ENCODE measurements at regions not wholly inside any gene's neighbourhood (a gene's known extent, or its start where the extent isn't known, plus 50 kb on each side); places are given as distances from the start of the nearest gene placed in this dataset.

- BruUV-seq (replicated peaks) = no TSS peak
- Histone ChIP-seq H3K79me2 (ENCODE audit: control insufficient read depth, insufficient read depth, low read length) (no peaks in the 10 kb centered on the region), H3K4me2 (ENCODE audit: insufficient read depth, low read length) (no peak overlapping the region), H2AFZ (ENCODE audit: low read depth, low read length) (no peak overlapping the region), H4K20me1 (replicated peaks; ENCODE audit: control insufficient read depth, extremely low read depth, insufficient read depth, low read length) (no peaks in the 10 kb centered on the region), H3K36me3 (ENCODE audit: control insufficient read depth in 2 of 2, extremely low read depth in 1 of 2, insufficient read depth in 2 of 2, low read length in 2 of 2) (no peaks in the 10 kb centered on the region), H3K4me1 (ENCODE audit: control insufficient read depth, extremely low read depth, insufficient read depth, low read length) (no peaks in the 10 kb centered on the region), H3K9me1 (replicated peaks; ENCODE audit: control insufficient read depth, extremely low read depth, insufficient read depth, low read length) (no peaks in the 10 kb centered on the region), H3K9ac (replicated peaks; ENCODE audit: extremely low read depth, insufficient read depth, low read length) (no peak overlapping the region), H3K9me3 (replicated peaks; ENCODE audit: control insufficient read depth, insufficient read depth, low read length) (no peaks in the 10 kb centered on the region), H3K27me3 (ENCODE audit: control insufficient read depth in 2 of 2, insufficient read depth in 2 of 2, low read length in 2 of 2) (no peaks in the 10 kb centered on the region), H3K4me3 (replicated peaks in 1 of 3; ENCODE audit: insufficient read depth in 1 of 3, low read depth in 1 of 3, low read length in 3 of 3) (no peak overlapping the region), H3K27ac (ENCODE audit: insufficient read depth, low read depth, low read length) (no peak overlapping the region)
- POLR2A ChIA-PET = interaction anchor here (0.6 kb wide), 1 partner anchor 375 kb away, joined by 3 read pairs; no protein-coding TSS in a partner anchor
- dilution Hi-C loops (cut with MboI; ENCODE audit: extremely low pct_ligation_motif_present, low sequenced_read_pairs) (no loop called here), intact Hi-C loops (cut with micrococcal nuclease) (no loop called here)
- CTCF ChIA-PET = interaction anchor here (1.6 to 2.0 kb wide), 2 partner anchors 12 to 714 kb away, joined by 6 to 8 read pairs; no protein-coding TSS in a partner anchor
- FAIRE-seq = no peak
- no peak for TF ChIP-seq CTCF (IDR thresholded peaks at IDR 0.05; ENCODE audit: extremely low read depth in 1 of 2, insufficient read depth in 1 of 2, low read depth in 1 of 2, low read length in 2 of 2)
- no peak for TF ChIP-seq EZH2 (IDR thresholded peaks at IDR 0.05; ENCODE audit: borderline replicate concordance, low read depth, low read length, severe bottlenecking)
- TF ChIP-seq POLR2A (IDR thresholded peaks at IDR 0.05; ENCODE audit: low read depth, low read length) = no peak
- no peak for TF ChIP-seq GATA2 (IDR thresholded peaks at IDR 0.05; ENCODE audit: insufficient read depth, insufficient read length, low read depth, low read length)
- no peak for TF ChIP-seq MAX (IDR thresholded peaks at IDR 0.05; ENCODE audit: insufficient read depth, insufficient read length)
- no peak for TF ChIP-seq POLR2AphosphoS5 (IDR thresholded peaks at IDR 0.05; ENCODE audit: insufficient read depth, low read depth, low read length)
- no peak for TF ChIP-seq JUN (IDR thresholded peaks at IDR 0.05; ENCODE audit: borderline replicate concordance, insufficient read depth, insufficient read length, low read depth)
- no peak for TF ChIP-seq MYC (IDR thresholded peaks at IDR 0.05; ENCODE audit: low read depth, low read length)
- TF ChIP-seq FOS (IDR thresholded peaks at IDR 0.05; ENCODE audit: borderline replicate concordance, insufficient read depth, low read length) = no peak
- DNase-seq (ENCODE audit: low read depth, low spot score) = no peak
These were observed 342.4 kb upstream of the CD180 start for GRCh38 chr5:67538855-67539506.

All from endothelial cell of umbilical vein (primary cell).